Epithelial cell of esophagus (primary cell): ENCODE measurements at regions not wholly inside any gene's neighbourhood (a gene's known extent, or its start where the extent isn't known, plus 50 kb on each side); places are given as distances from the start of the nearest gene placed in this dataset.

Experiments used
- DNase-seq: peaks from one replicate; pipeline ENCODE4 v3.0.0; 2010; ENCODE audit warnings: low read depth
- H3K4me3 ChIP-seq: 2 replicates; pipeline ENCODE4 v1.5.1; 2011; ENCODE audit warnings: mild to moderate bottlenecking, low read length, control low read depth
- TF ChIP-seq, protein P1 (sequence below): IDR thresholded peaks from 2 replicates; pipeline ENCODE4 v1.5.1; 2011; ENCODE audit warnings: low read depth, mild to moderate bottlenecking, low read length, control low read depth, inconsistent platforms; ENCODE audit not compliant: insufficient read depth; ENCODE audit errors: missing control alignments

DNA sequence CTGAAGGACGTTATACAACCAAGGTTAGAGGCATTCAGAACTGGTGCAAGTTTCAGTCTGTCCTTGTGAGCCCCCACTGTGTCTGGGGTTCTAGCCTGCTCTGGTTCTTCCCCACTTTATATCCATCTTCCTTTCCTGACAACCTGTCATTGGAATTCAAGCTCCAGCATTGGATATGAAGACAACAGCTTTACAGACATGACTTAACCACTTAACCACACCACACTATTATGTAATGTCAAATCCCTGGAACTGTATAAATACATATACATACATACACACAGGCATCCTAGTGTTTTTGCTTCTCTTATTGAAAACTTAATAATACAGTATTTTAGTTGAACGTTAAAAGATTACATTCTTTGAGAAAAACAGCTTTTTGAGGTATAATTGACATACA is 217.9 kb upstream of the SGK1 start:
- peak; percentile 39 for DNase-seq
- no peak overlapping the region for H3K4me3 ChIP-seq
- TF ChIP-seq, protein P1, sequence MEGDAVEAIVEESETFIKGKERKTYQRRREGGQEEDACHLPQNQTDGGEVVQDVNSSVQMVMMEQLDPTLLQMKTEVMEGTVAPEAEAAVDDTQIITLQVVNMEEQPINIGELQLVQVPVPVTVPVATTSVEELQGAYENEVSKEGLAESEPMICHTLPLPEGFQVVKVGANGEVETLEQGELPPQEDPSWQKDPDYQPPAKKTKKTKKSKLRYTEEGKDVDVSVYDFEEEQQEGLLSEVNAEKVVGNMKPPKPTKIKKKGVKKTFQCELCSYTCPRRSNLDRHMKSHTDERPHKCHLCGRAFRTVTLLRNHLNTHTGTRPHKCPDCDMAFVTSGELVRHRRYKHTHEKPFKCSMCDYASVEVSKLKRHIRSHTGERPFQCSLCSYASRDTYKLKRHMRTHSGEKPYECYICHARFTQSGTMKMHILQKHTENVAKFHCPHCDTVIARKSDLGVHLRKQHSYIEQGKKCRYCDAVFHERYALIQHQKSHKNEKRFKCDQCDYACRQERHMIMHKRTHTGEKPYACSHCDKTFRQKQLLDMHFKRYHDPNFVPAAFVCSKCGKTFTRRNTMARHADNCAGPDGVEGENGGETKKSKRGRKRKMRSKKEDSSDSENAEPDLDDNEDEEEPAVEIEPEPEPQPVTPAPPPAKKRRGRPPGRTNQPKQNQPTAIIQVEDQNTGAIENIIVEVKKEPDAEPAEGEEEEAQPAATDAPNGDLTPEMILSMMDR, result no peak

DNA sequence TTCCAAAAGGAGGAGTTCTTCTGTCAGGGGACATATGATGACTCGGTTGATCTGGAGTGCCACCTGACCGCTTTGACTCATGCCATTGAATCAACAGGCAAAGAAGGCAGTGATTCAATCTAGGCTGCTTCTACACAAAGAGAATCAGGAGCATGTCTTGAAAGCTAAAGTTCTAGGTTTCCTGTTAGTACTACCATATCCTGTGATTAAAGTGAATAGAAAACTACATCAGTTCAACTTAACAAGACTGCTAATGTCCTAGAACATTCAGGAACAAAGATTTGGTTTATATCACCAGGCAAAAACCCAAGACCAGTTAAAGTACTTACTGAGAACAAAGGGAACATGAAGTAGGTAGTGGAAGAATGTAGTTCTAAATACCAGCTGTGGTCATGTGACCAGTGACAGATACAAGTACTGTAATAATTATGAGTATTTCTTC is 216.8 kb upstream of the SGK1 start:
- no peak overlapping the region for H3K4me3 ChIP-seq
- TF ChIP-seq, protein P1, result no peak
- peak; percentile 86 for DNase-seq

DNA sequence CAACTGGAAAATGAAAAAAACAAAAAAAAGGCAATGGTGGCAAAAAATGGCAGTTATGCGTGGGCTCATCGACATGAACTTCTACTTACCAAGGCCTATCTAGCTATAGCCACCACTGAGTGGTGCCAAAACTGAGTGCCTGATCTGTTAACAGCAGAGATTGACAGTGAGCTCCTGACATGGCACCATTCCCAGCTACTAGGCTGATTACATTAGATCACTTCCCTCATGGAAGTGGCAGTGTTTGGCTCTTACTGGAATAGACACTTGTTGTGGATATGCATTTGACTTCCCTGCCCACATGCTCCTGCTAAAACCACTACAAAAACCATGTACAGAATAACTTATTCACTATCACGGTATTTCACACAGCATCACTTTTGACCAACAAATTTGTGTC is 216.1 kb upstream of the SGK1 start:
- no peak overlapping the region for H3K4me3 ChIP-seq
- no peak for DNase-seq
- TF ChIP-seq, protein P1, result no peak

DNA sequence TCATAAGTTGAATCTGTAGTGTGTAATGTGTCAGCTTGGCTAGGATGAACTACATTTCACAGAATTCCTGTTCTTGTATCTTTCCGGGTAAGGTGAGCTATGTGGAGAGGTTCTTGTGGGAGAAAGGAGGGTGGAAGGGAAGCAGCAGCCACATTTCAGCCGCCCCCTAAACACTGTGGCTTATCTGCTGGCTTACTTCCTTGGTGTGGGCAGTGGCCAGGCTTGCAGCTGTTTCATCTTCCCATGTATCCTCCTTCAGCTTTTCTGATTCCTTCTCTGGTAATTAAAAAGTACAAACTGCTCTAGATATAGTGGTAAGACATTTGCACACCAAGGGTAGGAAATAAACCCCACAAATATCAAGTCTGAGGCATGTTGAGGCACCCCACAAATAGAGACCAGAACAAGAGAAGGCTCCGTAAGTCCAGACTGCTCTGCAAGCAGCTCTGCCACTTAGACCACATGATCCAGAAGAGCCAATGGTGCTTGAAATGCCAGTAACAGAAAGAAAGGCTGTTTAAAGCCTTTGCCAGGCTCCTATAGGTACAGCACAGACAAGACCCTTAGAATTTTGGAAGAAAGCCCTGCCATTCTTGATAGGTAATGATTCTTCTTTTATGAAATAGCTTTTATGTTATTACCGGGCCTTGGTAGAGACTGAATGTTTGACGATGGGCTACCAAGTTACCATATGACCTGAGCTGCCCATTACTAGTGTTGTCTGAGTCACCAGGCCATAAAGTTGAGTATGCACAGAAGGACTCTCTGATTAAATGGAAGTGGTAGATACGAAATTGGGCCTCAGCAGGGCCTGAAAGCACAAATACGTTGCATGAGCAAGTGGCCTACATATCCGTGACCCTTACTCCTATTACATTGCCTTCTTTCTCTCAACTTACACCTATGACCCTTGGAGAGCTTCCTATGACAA is 215.0 kb upstream of the SGK1 start:
- no peak overlapping the region for H3K4me3 ChIP-seq
- TF ChIP-seq, protein P1, result no peak
- DNase-seq, result no peak

DNA sequence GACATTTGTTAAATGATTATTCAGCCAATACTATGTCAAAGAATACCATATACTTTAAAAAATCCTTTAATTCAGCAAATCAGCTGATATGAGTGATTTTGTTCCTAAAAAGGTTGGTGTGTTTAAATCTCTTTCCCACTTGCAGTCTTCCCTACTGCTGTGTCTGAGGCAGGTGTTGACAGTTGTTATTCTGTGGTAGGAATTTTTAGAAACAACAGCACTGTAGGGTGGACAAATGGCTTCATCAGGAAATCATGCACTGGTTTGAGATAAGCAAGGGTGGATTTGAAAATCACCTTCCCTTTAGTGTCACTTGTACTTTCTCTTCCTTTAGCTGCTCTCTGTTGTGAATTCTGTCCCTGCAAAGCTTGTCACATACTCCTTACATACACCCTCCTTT is 213.7 kb upstream of the SGK1 start:
- no peak for DNase-seq
- TF ChIP-seq, protein P1, result no peak
- no peak overlapping the region for H3K4me3 ChIP-seq

DNA sequence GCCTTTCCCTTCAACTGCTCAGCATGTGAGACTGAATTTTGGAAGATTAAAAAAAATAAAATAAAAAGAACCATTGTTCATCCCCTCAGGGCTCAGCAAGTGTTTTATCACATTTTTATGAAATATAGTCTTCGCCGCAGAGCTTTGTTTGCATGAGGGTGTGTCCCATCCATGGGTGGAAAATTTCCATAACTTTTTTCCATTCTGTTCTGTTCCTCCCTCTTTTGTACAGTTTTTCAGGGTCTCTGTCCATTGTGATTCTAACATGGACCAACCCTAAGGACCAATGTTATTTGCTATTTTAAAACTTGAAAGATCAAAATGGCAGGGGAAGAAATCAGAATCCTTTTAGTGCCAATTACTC is 213.3 kb upstream of the SGK1 start:
- TF ChIP-seq, protein P1, result no peak
- H3K4me3 ChIP-seq, result no peak overlapping the region
- no peak for DNase-seq

DNA sequence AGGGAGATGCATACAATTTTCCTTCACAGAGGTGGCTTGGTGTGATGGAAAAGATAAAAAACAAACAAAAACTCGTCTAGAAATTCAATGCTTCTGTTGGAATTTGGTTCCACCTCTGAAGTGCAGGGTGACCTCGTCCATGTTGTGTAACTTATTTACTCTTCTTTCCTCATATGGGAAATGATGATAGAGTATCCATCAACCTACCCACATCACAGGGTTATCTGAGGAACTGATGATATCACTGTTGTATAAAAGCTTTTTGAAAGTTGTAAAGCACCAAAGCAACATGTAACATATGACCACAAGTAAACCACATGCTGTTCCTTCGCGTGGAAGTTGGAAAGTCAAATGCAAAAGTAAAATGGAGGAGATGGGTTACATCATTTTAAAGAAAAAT is 212.0 kb upstream of the SGK1 start:
- H3K4me3 ChIP-seq, result no peak overlapping the region
- TF ChIP-seq, protein P1, result no peak
- DNase-seq, result peak; percentile 68
